B cell (primary cell): ENCODE measurements at regions not wholly inside any gene's neighbourhood (a gene's known extent, or its start where the extent isn't known, plus 50 kb on each side); places are given as distances from the start of the nearest gene placed in this dataset.

Source experiments
- ATAC-seq: fragments of 200-7000 bp; cut with Tn5 transposase; one replicate; pipeline ENCODE4 v1.10.0; 2021; ENCODE audit warnings: low read depth, mild to moderate bottlenecking, moderate number of reproducible peaks, moderate library complexity
- CTCF ChIA-PET: fragments of 350-600 bp; sonication (Branson Sonifier 250); formaldehyde crosslinking; loops from one replicate; lab custom pipeline; 2021; ENCODE audit warnings: antibody characterized with exemption, inconsistent platforms; lab: Charles Lee
- POLR2A ChIA-PET: fragments of 350-600 bp; sonication (Branson Sonifier 250); formaldehyde crosslinking; loops from one replicate; lab custom pipeline; 2021; ENCODE audit warnings: antibody characterized with exemption; lab: Charles Lee
- DNase-seq: peaks from one replicate; pipeline ENCODE4 v3.0.0; 2013
- H2AFZ ChIP-seq: 2 replicates; pipeline ENCODE4 v1.6.1; 2012; ENCODE audit warnings: mild to moderate bottlenecking, low read depth, low read length; ENCODE audit not compliant: insufficient read depth, poor library complexity, severe bottlenecking
- H3K27ac ChIP-seq, 2 donors: 1 replicate in 1 of 2; 2 replicates in 1 of 2; pipeline ENCODE4 v1.5.1; 2012 to 2013; ENCODE audit warnings: low read length in 2 of 2, mild to moderate bottlenecking in 2 of 2, moderate library complexity in 1 of 2
- H3K27me3 ChIP-seq, 4 experiments: fragments of 200-600 bp in 1 of 4; sonication (generic) in 1 of 4; replicated peaks in 1 of 4; 1 replicate in 2 of 4; 2 replicates in 2 of 4; pipeline versions ENCODE4 v1.6.1 to v1.7.0; 2013 to 2016; ENCODE audit warnings: low read length in 3 of 4, mild to moderate bottlenecking in 2 of 4, mixed read lengths in 1 of 4, moderate library complexity in 1 of 4; ENCODE audit not compliant: insufficient read depth in 4 of 4, control insufficient read depth in 3 of 4; ENCODE audit errors: control extremely low read depth in 1 of 4
- H3K36me3 ChIP-seq, 2 experiments: replicated peaks in 1 of 2; 1 replicate in 1 of 2; 2 replicates in 1 of 2; pipeline versions ENCODE4 v1.6.1 to v1.7.1; 2013; ENCODE audit warnings: low read length in 1 of 2; ENCODE audit not compliant: insufficient read depth in 2 of 2, control insufficient read depth in 1 of 2; ENCODE audit errors: control extremely low read depth in 1 of 2, extremely low read depth in 1 of 2
- H3K4me1 ChIP-seq, 2 donors: fragments of 200-600 bp in 1 of 2; sonication (generic) in 1 of 2; 1 replicate in 1 of 2; 2 replicates in 1 of 2; pipeline versions ENCODE4 v1.5.1 to v1.6.1; 2013 to 2017; ENCODE audit warnings: low read length in 2 of 2; ENCODE audit not compliant: control insufficient read depth in 2 of 2, insufficient read depth in 2 of 2
- H3K4me2 ChIP-seq: replicated peaks from 2 replicates; pipeline ENCODE3; 2012; ENCODE audit warnings: mild to moderate bottlenecking, low read depth, low read length; ENCODE audit not compliant: poor library complexity, severe bottlenecking
- H3K4me3 ChIP-seq, 5 experiments: fragments of 200-600 bp in 1 of 5; sonication (generic) in 1 of 5; 1 replicate in 3 of 5; 2 replicates in 2 of 5; pipeline versions ENCODE4 v1.5.1 to v1.7.0; 2011 to 2016; ENCODE audit warnings: low read length in 4 of 5, mild to moderate bottlenecking in 4 of 5, low read depth in 2 of 5, control low read depth in 1 of 5, moderate library complexity in 1 of 5; ENCODE audit not compliant: insufficient read depth in 1 of 5; ENCODE audit errors: control extremely low read depth in 1 of 5, extremely low read depth in 1 of 5
- H3K79me2 ChIP-seq: fragments of 200-600 bp; sonication (generic); one replicate; pipeline ENCODE4 v1.6.0; 2016; ENCODE audit warnings: low read length; ENCODE audit not compliant: control insufficient read depth, insufficient read depth
- H3K9ac ChIP-seq: fragments of 200-600 bp; sonication (generic); 2 replicates; pipeline ENCODE4 v1.6.1; 2017; ENCODE audit warnings: mild to moderate bottlenecking, low read length, moderate library complexity
- H3K9me3 ChIP-seq, 3 donors: one replicate each; pipeline versions ENCODE4 v1.6.1 to v1.7.1; 2013; ENCODE audit warnings: low read length in 2 of 3; ENCODE audit not compliant: control insufficient read depth in 2 of 3, insufficient read depth in 1 of 3; ENCODE audit errors: control extremely low read depth in 1 of 3
- H4K20me1 ChIP-seq: 2 replicates; pipeline ENCODE4 v1.6.0; 2012; ENCODE audit warnings: mild to moderate bottlenecking, low read length; ENCODE audit not compliant: insufficient read depth, control insufficient read depth, poor library complexity, severe bottlenecking
- H3K27ac Mint-ChIP-seq: one replicate; pipeline ENCODE4 v1.8.0; 2021; ENCODE audit warnings: mixed read lengths
- H3K27me3 Mint-ChIP-seq: one replicate; pipeline ENCODE4 v1.8.0; 2021; ENCODE audit warnings: mixed read lengths
- H3K4me1 Mint-ChIP-seq: one replicate; pipeline ENCODE4 v1.8.0; 2021; ENCODE audit warnings: mixed read lengths
- H3K4me3 Mint-ChIP-seq: one replicate; pipeline ENCODE4 v1.8.0; 2021; ENCODE audit warnings: mixed read lengths
- H3K9me3 Mint-ChIP-seq: one replicate; pipeline ENCODE4 v1.8.0; 2022; ENCODE audit warnings: mixed read lengths; ENCODE audit not compliant: insufficient read depth
- EZH2 ChIP-seq: IDR thresholded peaks from 2 replicates; pipeline ENCODE4 v1.6.1; 2012; ENCODE audit warnings: borderline replicate concordance, low read depth, mild to moderate bottlenecking, moderate library complexity, low read length; ENCODE audit not compliant: insufficient read depth, poor library complexity, severe bottlenecking
- WGBS: methylation state at CpG from one replicate; pipeline ENCODE4 v1.1.5; 2013; ENCODE audit warnings: missing lambda C conversion rate; ENCODE audit not compliant: insufficient coverage; 5-methylcytosine and 5-hydroxymethylcytosine counted together
- intact Hi-C: fragments of 100-400 bp; cut with micrococcal nuclease; formaldehyde crosslinking; loops from one replicate; pipeline ENCODE4 v1.10.0; 2022
- TF ChIP-seq, protein P1 (sequence below): fragments of 200-600 bp; IDR thresholded peaks from one replicate; pipeline ENCODE4 v1.8.0; 2022; ENCODE audit warnings: antibody characterized with exemption, mild to moderate bottlenecking

DNA sequence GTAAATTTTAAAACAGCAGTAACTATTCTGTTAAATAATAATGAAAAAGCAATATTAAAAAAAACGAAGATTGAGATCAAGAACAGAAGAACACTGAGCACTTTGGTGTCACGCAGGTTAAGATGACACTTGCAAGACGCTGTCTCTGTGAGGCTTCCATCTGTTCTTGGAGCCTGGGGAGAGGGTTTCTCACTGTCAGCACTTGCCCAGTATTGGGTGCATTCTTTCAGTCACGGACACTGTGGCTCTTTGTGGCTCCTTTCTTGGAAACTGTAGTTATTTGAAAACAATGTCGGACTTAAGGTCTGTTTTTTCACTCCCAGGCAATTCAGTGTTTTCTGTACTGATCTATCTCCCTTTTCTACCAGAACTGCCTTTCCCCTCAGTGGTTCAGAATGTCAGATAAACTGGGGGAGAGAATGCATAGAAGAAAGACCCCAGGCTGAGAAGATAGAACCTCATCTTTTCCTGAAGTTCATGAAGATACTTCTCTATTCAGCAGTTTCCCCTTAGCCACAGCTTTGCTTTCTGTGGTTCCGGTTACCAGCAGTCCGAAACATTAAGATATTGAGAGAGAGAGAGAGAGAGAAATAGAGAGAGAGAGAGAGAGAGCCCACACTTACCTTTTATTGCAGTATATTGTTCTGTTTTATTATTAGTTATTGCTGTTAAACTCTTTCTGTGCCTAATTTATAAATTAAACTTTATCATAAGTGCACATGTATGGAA is 283.3 kb downstream of the DCDC2C start:
- CTCF ChIA-PET = no interaction called here
- Histone ChIP-seq H3K4me3 (no peak overlapping the region), H3K27ac (no peak overlapping the region), H3K4me1 (no peaks in the 10 kb centered on the region), H3K36me3 (no peaks in the 10 kb centered on the region), H3K4me2 (no peak overlapping the region), H2AFZ (no peak overlapping the region), H3K79me2 (no peaks in the 10 kb centered on the region), H3K9me3 (peaks cover 0 to 16% (median 3%) of the 10 kb centered on the region in 3 donors), H3K9ac (no peak overlapping the region), H4K20me1 (no peaks in the 10 kb centered on the region), H3K27me3 (no peaks in the 10 kb centered on the region)
- ATAC-seq = no peak
- Mint-ChIP-seq H3K4me3 (no peak overlapping the region), H3K4me1 (no peaks in the 10 kb centered on the region), H3K9me3 (no peaks in the 10 kb centered on the region), H3K27ac (no peak overlapping the region), H3K27me3 (no peaks in the 10 kb centered on the region)
- DNase-seq = no peak
- WGBS = 78% methylated on average over 3 of the region's 7 CpGs
- intact Hi-C loops = no loop called here
- POLR2A ChIA-PET = no interaction called here
- TF ChIP-seq, protein P1, sequence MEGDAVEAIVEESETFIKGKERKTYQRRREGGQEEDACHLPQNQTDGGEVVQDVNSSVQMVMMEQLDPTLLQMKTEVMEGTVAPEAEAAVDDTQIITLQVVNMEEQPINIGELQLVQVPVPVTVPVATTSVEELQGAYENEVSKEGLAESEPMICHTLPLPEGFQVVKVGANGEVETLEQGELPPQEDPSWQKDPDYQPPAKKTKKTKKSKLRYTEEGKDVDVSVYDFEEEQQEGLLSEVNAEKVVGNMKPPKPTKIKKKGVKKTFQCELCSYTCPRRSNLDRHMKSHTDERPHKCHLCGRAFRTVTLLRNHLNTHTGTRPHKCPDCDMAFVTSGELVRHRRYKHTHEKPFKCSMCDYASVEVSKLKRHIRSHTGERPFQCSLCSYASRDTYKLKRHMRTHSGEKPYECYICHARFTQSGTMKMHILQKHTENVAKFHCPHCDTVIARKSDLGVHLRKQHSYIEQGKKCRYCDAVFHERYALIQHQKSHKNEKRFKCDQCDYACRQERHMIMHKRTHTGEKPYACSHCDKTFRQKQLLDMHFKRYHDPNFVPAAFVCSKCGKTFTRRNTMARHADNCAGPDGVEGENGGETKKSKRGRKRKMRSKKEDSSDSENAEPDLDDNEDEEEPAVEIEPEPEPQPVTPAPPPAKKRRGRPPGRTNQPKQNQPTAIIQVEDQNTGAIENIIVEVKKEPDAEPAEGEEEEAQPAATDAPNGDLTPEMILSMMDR = no peak
- TF ChIP-seq EZH2 = no peak

- 87% methylated on average over 22 of the region's 22 CpGs for whole genome bisulfite sequencing
- ChIA-PET CTCF (no interaction called here), POLR2A (no interaction called here)
- H3K4me3 Mint-ChIP-seq = no peak overlapping the region
- Histone ChIP-seq H3K36me3 (no peaks in the 10 kb centered on the region), H3K4me3 (no peak overlapping the region), H3K27ac (no peak overlapping the region), H2AFZ (no peak overlapping the region), H3K4me1 (no peaks in the 10 kb centered on the region), H3K9ac (no peak overlapping the region), H3K9me3 (peaks cover 0 to 5% (median 0%) of the 10 kb centered on the region in 3 donors), H3K4me2 (no peak overlapping the region), H3K27me3 (no peaks in the 10 kb centered on the region), H3K79me2 (no peaks in the 10 kb centered on the region), H4K20me1 (no peaks in the 10 kb centered on the region)
- DNase-seq (no peak), ATAC-seq (no peak)
- TF ChIP-seq EZH2 = no peak
- TF ChIP-seq, protein P1 = no peak
- no peaks in the 10 kb centered on the region for H3K27me3 Mint-ChIP-seq
- intact Hi-C loops = no loop called here
- no peaks in the 10 kb centered on the region for H3K9me3 Mint-ChIP-seq
- H3K27ac Mint-ChIP-seq = no peak overlapping the region
- H3K4me1 Mint-ChIP-seq = no peaks in the 10 kb centered on the region
These were observed 299.5 kb downstream of the DCDC2C start for GRCh38 chr2:4002841-4003403.
